ENCODE measurements at regions not wholly inside any gene's neighbourhood (a gene's known extent, or its start where the extent isn't known, plus 50 kb on each side); places are given as distances from the start of the nearest gene placed in this dataset.

DNA sequence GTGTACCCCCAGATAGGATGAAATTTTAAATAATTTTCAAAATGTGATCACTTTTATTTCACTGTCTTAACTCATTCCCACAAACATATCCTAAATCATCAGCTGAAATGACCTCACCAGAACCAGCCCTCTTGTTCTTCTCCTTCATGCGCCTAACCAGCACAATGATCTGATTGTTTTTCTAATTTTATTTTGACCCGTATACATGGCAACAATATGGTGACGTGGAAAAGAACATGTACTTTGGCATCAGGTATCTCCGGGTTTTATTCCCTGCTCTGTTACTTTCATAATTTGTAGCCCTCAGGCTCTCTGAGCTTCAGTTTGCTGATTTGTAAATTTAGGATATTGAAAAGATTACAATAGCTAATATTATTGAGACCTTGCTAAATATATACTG is 562.4 kb upstream of the ZFP42 start:
- Histone ChIP-seq H3K27me3 (ENCODE audit: insufficient read depth, insufficient read length) (no peaks in the 10 kb centered on the region), H3K9me3 (ENCODE audit: insufficient read depth, low read length) (peaks cover 8% of the 10 kb centered on the region; the same call in 1 of the 2 replicates), H3K36me3 (ENCODE audit: insufficient read depth, insufficient read length, low read length) (no peaks in the 10 kb centered on the region), H3K9ac (ENCODE audit: insufficient read length, low read depth) (no peak overlapping the region), H3K4me1 (ENCODE audit: insufficient read depth, insufficient read length) (no peaks in the 10 kb centered on the region), H3K4me3 (ENCODE audit: insufficient read length, low read depth) (no peak overlapping the region)
- DNase-seq (ENCODE audit: low read depth, low spot score), result no peak
- TF ChIP-seq YY1 (IDR thresholded peaks at IDR 0.05; ENCODE audit: insufficient read depth, insufficient read length) (no peak), ZNF274 (IDR thresholded peaks at IDR 0.05; ENCODE audit: low read depth, low read length) (no peak), SUZ12 (IDR thresholded peaks at IDR 0.05; ENCODE audit: extremely low read depth, insufficient read depth, insufficient read length) (no peak)

DNA sequence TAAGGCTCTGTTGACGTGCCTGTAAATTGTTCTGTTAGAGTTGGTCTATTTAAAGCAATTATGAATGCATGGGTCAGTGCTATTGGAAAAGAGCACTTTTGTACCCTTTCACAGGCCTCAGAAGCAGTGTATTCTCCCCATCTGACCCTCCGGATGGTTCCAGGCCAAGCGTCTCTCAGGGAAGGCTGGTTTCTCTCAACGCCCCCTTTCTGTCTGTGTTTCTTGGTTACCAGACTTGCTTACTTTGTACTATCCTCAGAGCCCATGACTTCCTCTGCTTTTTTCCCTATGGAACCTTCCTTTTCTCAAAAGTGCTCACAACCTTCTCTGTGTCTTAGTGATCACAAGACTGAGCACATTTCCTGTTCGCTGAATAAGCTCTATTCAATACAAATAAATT is 559.3 kb upstream of the ZFP42 start:
- Histone ChIP-seq H3K4me1 (ENCODE audit: insufficient read depth, insufficient read length) (no peaks in the 10 kb centered on the region), H3K27me3 (ENCODE audit: insufficient read depth, insufficient read length) (no peaks in the 10 kb centered on the region), H3K9ac (ENCODE audit: insufficient read length, low read depth) (no peak overlapping the region), H3K36me3 (ENCODE audit: insufficient read depth, insufficient read length, low read length) (no peaks in the 10 kb centered on the region), H3K9me3 (ENCODE audit: insufficient read depth, low read length) (peaks cover 8% of the 10 kb centered on the region; the same call in 1 of the 2 replicates), H3K4me3 (ENCODE audit: insufficient read length, low read depth) (no peak overlapping the region)
- TF ChIP-seq SUZ12 (IDR thresholded peaks at IDR 0.05; ENCODE audit: extremely low read depth, insufficient read depth, insufficient read length), result no peak
- TF ChIP-seq ZNF274 (IDR thresholded peaks at IDR 0.05; ENCODE audit: low read depth, low read length), result no peak
- TF ChIP-seq YY1 (IDR thresholded peaks at IDR 0.05; ENCODE audit: insufficient read depth, insufficient read length), result no peak
- DNase-seq (ENCODE audit: low read depth, low spot score), result no peak

DNA sequence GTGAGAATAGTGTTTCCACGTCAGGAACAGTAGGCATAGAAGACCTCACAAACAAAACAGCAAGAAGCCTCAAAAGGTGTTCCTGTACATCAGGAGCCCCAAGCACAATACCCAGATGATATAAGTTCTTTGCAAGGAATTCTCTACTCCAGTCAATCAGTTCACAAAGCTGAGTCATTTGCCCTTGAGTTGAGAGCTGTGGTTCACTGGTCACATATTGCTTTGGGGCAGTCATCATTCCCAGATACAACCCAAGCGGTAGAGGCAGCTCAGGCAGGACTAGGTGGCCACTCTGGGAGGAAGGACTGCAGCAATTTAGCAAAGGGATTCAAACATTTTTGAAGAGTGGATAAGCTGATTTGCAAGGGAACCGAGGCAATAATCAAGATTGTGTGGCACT is 551.5 kb upstream of the ZFP42 start:
- Histone ChIP-seq H3K9me3 (ENCODE audit: insufficient read depth, low read length) (no peaks in the 10 kb centered on the region), H3K4me1 (ENCODE audit: insufficient read depth, insufficient read length) (no peaks in the 10 kb centered on the region), H3K27me3 (ENCODE audit: insufficient read depth, insufficient read length) (no peaks in the 10 kb centered on the region), H3K9ac (ENCODE audit: insufficient read length, low read depth) (no peak overlapping the region), H3K36me3 (ENCODE audit: insufficient read depth, insufficient read length, low read length) (no peaks in the 10 kb centered on the region), H3K4me3 (ENCODE audit: insufficient read length, low read depth) (no peak overlapping the region)
- TF ChIP-seq ZNF274 (IDR thresholded peaks at IDR 0.05; ENCODE audit: low read depth, low read length) (no peak), SUZ12 (IDR thresholded peaks at IDR 0.05; ENCODE audit: extremely low read depth, insufficient read depth, insufficient read length) (no peak), YY1 (IDR thresholded peaks at IDR 0.05; ENCODE audit: insufficient read depth, insufficient read length) (no peak)
- no peak for DNase-seq (ENCODE audit: low read depth, low spot score)

DNA sequence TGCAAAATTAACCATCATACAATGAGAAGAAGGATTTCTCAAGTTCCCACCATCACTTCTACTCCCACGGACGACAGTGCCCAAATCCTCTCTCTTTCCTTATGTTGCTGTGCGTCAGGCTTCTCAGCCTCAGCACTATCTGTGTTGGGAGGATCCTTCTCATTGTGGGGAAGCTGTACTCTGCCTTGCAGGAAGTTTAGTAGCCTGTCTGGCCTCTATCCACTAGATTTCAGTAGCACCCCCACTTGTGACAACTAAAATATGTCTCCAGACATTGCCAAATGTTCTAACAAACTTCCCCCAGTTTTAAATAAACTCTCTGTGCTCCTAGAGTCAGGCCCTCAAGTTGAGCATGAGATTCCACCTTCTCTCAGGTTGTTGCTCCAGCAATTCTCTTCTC is 545.9 kb upstream of the ZFP42 start:
- no peaks in the 10 kb centered on the region for H3K36me3 ChIP-seq (ENCODE audit: insufficient read depth, insufficient read length, low read length)
- TF ChIP-seq ZNF274 (IDR thresholded peaks at IDR 0.05; ENCODE audit: low read depth, low read length), result no peak
- no peak for TF ChIP-seq SUZ12 (IDR thresholded peaks at IDR 0.05; ENCODE audit: extremely low read depth, insufficient read depth, insufficient read length)
- TF ChIP-seq YY1 (IDR thresholded peaks at IDR 0.05; ENCODE audit: insufficient read depth, insufficient read length), result no peak
- H3K4me3 ChIP-seq (ENCODE audit: insufficient read length, low read depth), result no peak overlapping the region
- no peaks in the 10 kb centered on the region for H3K9me3 ChIP-seq (ENCODE audit: insufficient read depth, low read length)
- H3K4me1 ChIP-seq (ENCODE audit: insufficient read depth, insufficient read length), result no peaks in the 10 kb centered on the region
- H3K27me3 ChIP-seq (ENCODE audit: insufficient read depth, insufficient read length), result no peaks in the 10 kb centered on the region
- H3K9ac ChIP-seq (ENCODE audit: insufficient read length, low read depth), result no peak overlapping the region
- DNase-seq (ENCODE audit: low read depth, low spot score), result no peak

DNA sequence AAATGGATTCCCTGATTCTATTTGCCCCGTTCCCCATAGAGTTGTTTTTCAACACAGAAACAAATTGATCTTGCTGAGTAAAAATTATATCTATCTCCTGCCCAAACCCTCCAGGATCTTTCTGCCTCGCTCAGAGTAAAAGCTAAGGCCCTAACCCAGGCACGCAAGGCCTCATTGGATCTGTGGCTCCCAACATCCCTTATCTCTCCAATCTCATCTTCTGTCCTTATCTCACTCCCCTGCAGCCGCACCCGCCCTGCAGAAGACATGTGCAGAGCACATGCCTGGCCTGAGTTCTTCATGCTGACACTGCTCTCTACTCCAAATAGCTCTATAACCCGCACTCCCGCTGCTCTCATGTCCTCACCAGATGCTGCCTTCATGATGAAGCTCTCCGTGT is 543.8 kb upstream of the ZFP42 start:
- H3K9ac ChIP-seq (ENCODE audit: insufficient read length, low read depth), result no peak overlapping the region
- no peak for TF ChIP-seq ZNF274 (IDR thresholded peaks at IDR 0.05; ENCODE audit: low read depth, low read length)
- TF ChIP-seq YY1 (IDR thresholded peaks at IDR 0.05; ENCODE audit: insufficient read depth, insufficient read length), result no peak
- TF ChIP-seq SUZ12 (IDR thresholded peaks at IDR 0.05; ENCODE audit: extremely low read depth, insufficient read depth, insufficient read length), result no peak
- DNase-seq (ENCODE audit: low read depth, low spot score), result no peak
- H3K9me3 ChIP-seq (ENCODE audit: insufficient read depth, low read length), result no peaks in the 10 kb centered on the region
- H3K4me1 ChIP-seq (ENCODE audit: insufficient read depth, insufficient read length), result no peaks in the 10 kb centered on the region
- no peaks in the 10 kb centered on the region for H3K27me3 ChIP-seq (ENCODE audit: insufficient read depth, insufficient read length)
- no peak overlapping the region for H3K4me3 ChIP-seq (ENCODE audit: insufficient read length, low read depth)
- H3K36me3 ChIP-seq (ENCODE audit: insufficient read depth, insufficient read length, low read length), result no peaks in the 10 kb centered on the region

DNA sequence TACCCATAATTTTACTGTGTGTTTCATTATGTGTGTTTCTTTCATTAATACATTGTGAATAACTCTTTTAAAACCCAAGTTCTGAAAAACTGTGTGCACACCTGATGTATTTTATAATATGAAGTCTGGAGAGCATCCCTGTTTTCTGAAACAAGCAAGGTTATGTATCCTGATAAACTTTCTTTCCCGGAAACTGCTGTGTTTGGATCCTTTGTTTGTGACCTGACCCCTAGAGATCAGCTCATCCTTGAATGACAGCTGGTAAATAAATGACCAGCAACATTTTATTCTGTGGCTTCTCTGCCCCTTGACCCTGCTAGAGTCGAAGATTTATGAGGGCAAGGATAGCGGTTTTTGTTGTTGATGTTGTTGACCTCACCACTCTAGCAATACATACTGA is 535.6 kb upstream of the ZFP42 start:
- no peak overlapping the region for H3K4me3 ChIP-seq (ENCODE audit: insufficient read length, low read depth)
- no peaks in the 10 kb centered on the region for H3K4me1 ChIP-seq (ENCODE audit: insufficient read depth, insufficient read length)
- no peak for DNase-seq (ENCODE audit: low read depth, low spot score)
- H3K36me3 ChIP-seq (ENCODE audit: insufficient read depth, insufficient read length, low read length), result no peaks in the 10 kb centered on the region
- TF ChIP-seq ZNF274 (IDR thresholded peaks at IDR 0.05; ENCODE audit: low read depth, low read length), result no peak
- TF ChIP-seq SUZ12 (IDR thresholded peaks at IDR 0.05; ENCODE audit: extremely low read depth, insufficient read depth, insufficient read length), result no peak
- TF ChIP-seq YY1 (IDR thresholded peaks at IDR 0.05; ENCODE audit: insufficient read depth, insufficient read length), result no peak
- H3K9ac ChIP-seq (ENCODE audit: insufficient read length, low read depth), result no peak overlapping the region
- H3K9me3 ChIP-seq (ENCODE audit: insufficient read depth, low read length), result no peaks in the 10 kb centered on the region
- H3K27me3 ChIP-seq (ENCODE audit: insufficient read depth, insufficient read length), result no peaks in the 10 kb centered on the region

DNA sequence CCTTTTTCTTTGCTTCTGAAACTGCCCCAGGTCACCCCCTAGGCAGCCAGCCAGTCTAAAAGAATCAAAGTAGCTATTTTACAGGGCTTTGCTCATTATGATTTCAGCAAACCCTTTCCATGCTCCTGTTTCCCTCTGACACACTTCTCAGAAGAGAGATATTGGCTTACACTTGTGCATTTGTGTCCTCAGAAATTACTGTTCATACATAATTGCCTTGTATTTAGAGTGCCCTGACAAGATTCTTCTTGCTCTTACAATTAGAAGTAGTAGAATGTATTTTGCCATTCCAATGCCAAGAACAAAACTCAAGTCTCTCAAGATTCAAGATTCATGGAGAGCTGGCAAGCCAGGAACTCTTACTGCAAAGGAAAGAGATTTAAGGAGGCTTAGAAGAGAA is 531.0 kb upstream of the ZFP42 start:
- TF ChIP-seq SUZ12 (IDR thresholded peaks at IDR 0.05; ENCODE audit: extremely low read depth, insufficient read depth, insufficient read length) (no peak), YY1 (IDR thresholded peaks at IDR 0.05; ENCODE audit: insufficient read depth, insufficient read length) (no peak), ZNF274 (IDR thresholded peaks at IDR 0.05; ENCODE audit: low read depth, low read length) (no peak)
- no peak for DNase-seq (ENCODE audit: low read depth, low spot score)
- H3K4me3 ChIP-seq (ENCODE audit: insufficient read length, low read depth), result no peak overlapping the region
- no peaks in the 10 kb centered on the region for H3K27me3 ChIP-seq (ENCODE audit: insufficient read depth, insufficient read length)
- H3K4me1 ChIP-seq (ENCODE audit: insufficient read depth, insufficient read length), result no peaks in the 10 kb centered on the region
- no peak overlapping the region for H3K9ac ChIP-seq (ENCODE audit: insufficient read length, low read depth)
- H3K36me3 ChIP-seq (ENCODE audit: insufficient read depth, insufficient read length, low read length), result no peaks in the 10 kb centered on the region
- H3K9me3 ChIP-seq (ENCODE audit: insufficient read depth, low read length), result no peaks in the 10 kb centered on the region

DNA sequence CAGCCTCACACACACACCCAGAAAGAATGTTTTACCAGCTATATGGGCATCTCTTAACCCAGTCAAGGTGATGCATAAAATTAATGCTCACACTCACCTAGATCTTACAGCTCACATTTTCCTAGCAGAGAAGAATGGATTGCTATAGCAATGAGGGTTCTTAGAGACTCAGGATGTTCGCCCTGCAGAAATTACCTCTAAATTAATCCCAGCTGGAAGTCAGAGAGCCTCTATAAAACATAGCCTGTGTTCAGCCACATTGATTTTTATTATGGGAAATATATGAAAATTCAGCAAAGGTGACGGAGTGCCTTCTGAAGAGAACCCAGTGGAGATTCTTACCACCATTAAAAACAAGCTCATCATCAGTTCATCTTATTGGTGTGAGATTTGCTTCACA is 528.3 kb upstream of the ZFP42 start:
- TF ChIP-seq SUZ12 (IDR thresholded peaks at IDR 0.05; ENCODE audit: extremely low read depth, insufficient read depth, insufficient read length) (no peak), YY1 (IDR thresholded peaks at IDR 0.05; ENCODE audit: insufficient read depth, insufficient read length) (no peak), ZNF274 (IDR thresholded peaks at IDR 0.05; ENCODE audit: low read depth, low read length) (no peak)
- Histone ChIP-seq H3K4me3 (ENCODE audit: insufficient read length, low read depth) (no peak overlapping the region), H3K36me3 (ENCODE audit: insufficient read depth, insufficient read length, low read length) (no peaks in the 10 kb centered on the region), H3K4me1 (ENCODE audit: insufficient read depth, insufficient read length) (no peaks in the 10 kb centered on the region), H3K9me3 (ENCODE audit: insufficient read depth, low read length) (no peaks in the 10 kb centered on the region), H3K27me3 (ENCODE audit: insufficient read depth, insufficient read length) (no peaks in the 10 kb centered on the region), H3K9ac (ENCODE audit: insufficient read length, low read depth) (no peak overlapping the region)
- no peak for DNase-seq (ENCODE audit: low read depth, low spot score)

All from NT2/D1 (cell line).